ENCODE measurements at regions not wholly inside any gene's neighbourhood (a gene's known extent, or its start where the extent isn't known, plus 50 kb on each side); places are given as distances from the start of the nearest gene placed in this dataset.

- Histone ChIP-seq H3K9ac (no peak overlapping the region), H2AFZ (no peak overlapping the region), H3K27me3 (ENCODE audit: control insufficient read depth, insufficient read depth, low read length) (no peaks in the 10 kb centered on the region), H3K4me2 (ENCODE audit: low read length) (no peak overlapping the region), H3K36me3 (ENCODE audit: control insufficient read depth, insufficient read depth, low read length) (no peaks in the 10 kb centered on the region), H3K27ac (no peak overlapping the region), H3K9me3 (ENCODE audit: control insufficient read depth, low read length) (no peaks in the 10 kb centered on the region), H3K79me2 (no peaks in the 10 kb centered on the region), H3K4me1 (no peaks in the 10 kb centered on the region), H3K4me3 (ENCODE audit: low read depth, low read length) (no peak overlapping the region)
- no peak for TF ChIP-seq CTCF (IDR thresholded peaks at IDR 0.05)
Observed at GRCh38 chr5:89441965-89442364, 559.0 kb upstream of the MEF2C start.

- no peaks in the 10 kb centered on the region for H3K27me3 ChIP-seq (ENCODE audit: control insufficient read depth, insufficient read depth, low read length)
- H3K4me2 ChIP-seq (ENCODE audit: low read length): no peak overlapping the region
- H3K9ac ChIP-seq: no peak overlapping the region
- H3K79me2 ChIP-seq: no peaks in the 10 kb centered on the region
- no peaks in the 10 kb centered on the region for H3K36me3 ChIP-seq (ENCODE audit: control insufficient read depth, insufficient read depth, low read length)
- no peak overlapping the region for H3K4me3 ChIP-seq (ENCODE audit: low read depth, low read length)
- no peak for TF ChIP-seq CTCF (IDR thresholded peaks at IDR 0.05)
- no peak overlapping the region for H2AFZ ChIP-seq
- H3K4me1 ChIP-seq: no peaks in the 10 kb centered on the region
- H3K27ac ChIP-seq: no peak overlapping the region
- no peaks in the 10 kb centered on the region for H3K9me3 ChIP-seq (ENCODE audit: control insufficient read depth, low read length)
Observed at GRCh38 chr5:89440670-89441069, 557.7 kb upstream of the MEF2C start.

- TF ChIP-seq CTCF (IDR thresholded peaks at IDR 0.05): no peak
- no peaks in the 10 kb centered on the region for H3K27me3 ChIP-seq (ENCODE audit: control insufficient read depth, insufficient read depth, low read length)
- H3K9ac ChIP-seq: no peak overlapping the region
- no peak overlapping the region for H2AFZ ChIP-seq
- H3K4me2 ChIP-seq (ENCODE audit: low read length): no peak overlapping the region
- no peaks in the 10 kb centered on the region for H3K36me3 ChIP-seq (ENCODE audit: control insufficient read depth, insufficient read depth, low read length)
- H3K27ac ChIP-seq: no peak overlapping the region
- no peaks in the 10 kb centered on the region for H3K4me1 ChIP-seq
- no peak overlapping the region for H3K4me3 ChIP-seq (ENCODE audit: low read depth, low read length)
- H3K79me2 ChIP-seq: no peaks in the 10 kb centered on the region
- H3K9me3 ChIP-seq (ENCODE audit: control insufficient read depth, low read length): no peaks in the 10 kb centered on the region
Observed at GRCh38 chr5:89437450-89438435, 554.8 kb upstream of the MEF2C start.

GRCh38 chr5:89436464-89436863 lies 553.5 kb upstream of the MEF2C start:
- Histone ChIP-seq H3K9ac (no peak overlapping the region), H3K27ac (no peak overlapping the region), H3K79me2 (no peaks in the 10 kb centered on the region), H3K27me3 (ENCODE audit: control insufficient read depth, insufficient read depth, low read length) (no peaks in the 10 kb centered on the region), H2AFZ (no peak overlapping the region), H3K9me3 (ENCODE audit: control insufficient read depth, low read length) (no peaks in the 10 kb centered on the region), H3K4me2 (ENCODE audit: low read length) (no peak overlapping the region), H3K4me3 (ENCODE audit: low read depth, low read length) (no peak overlapping the region), H3K4me1 (no peaks in the 10 kb centered on the region), H3K36me3 (ENCODE audit: control insufficient read depth, insufficient read depth, low read length) (no peaks in the 10 kb centered on the region)
- TF ChIP-seq CTCF (IDR thresholded peaks at IDR 0.05): no peak

GRCh38 chr5:89435347-89435746 lies 552.4 kb upstream of the MEF2C start:
- Histone ChIP-seq H2AFZ (no peak overlapping the region), H3K27ac (no peak overlapping the region), H3K9me3 (ENCODE audit: control insufficient read depth, low read length) (no peaks in the 10 kb centered on the region), H3K4me1 (no peaks in the 10 kb centered on the region), H3K4me2 (ENCODE audit: low read length) (no peak overlapping the region), H3K36me3 (ENCODE audit: control insufficient read depth, insufficient read depth, low read length) (no peaks in the 10 kb centered on the region), H3K4me3 (ENCODE audit: low read depth, low read length) (no peak overlapping the region), H3K27me3 (ENCODE audit: control insufficient read depth, insufficient read depth, low read length) (no peaks in the 10 kb centered on the region), H3K9ac (no peak overlapping the region), H3K79me2 (no peaks in the 10 kb centered on the region)
- TF ChIP-seq CTCF (IDR thresholded peaks at IDR 0.05): no peak

Data from parathyroid adenoma (tissue), 2 donors.